PC-9 (cell line): ENCODE measurements at regions not wholly inside any gene's neighbourhood (a gene's known extent, or its start where the extent isn't known, plus 50 kb on each side); places are given as distances from the start of the nearest gene placed in this dataset.

Experiments used
- EZH2 ChIP-seq: fragments of 200-600 bp; sonication (generic); IDR thresholded peaks from 2 replicates; pipeline ENCODE4 v1.8.0; 2017; ENCODE audit warnings: antibody characterized with exemption, low read depth
- TF ChIP-seq, protein P1 (sequence below): fragments of 200-600 bp; sonication (generic); conservative IDR thresholded peaks from 2 replicates; pipeline ENCODE4 v1.6.1; 2017; ENCODE audit warnings: mixed run types, antibody characterized with exemption, mild to moderate bottlenecking, moderate library complexity

DNA sequence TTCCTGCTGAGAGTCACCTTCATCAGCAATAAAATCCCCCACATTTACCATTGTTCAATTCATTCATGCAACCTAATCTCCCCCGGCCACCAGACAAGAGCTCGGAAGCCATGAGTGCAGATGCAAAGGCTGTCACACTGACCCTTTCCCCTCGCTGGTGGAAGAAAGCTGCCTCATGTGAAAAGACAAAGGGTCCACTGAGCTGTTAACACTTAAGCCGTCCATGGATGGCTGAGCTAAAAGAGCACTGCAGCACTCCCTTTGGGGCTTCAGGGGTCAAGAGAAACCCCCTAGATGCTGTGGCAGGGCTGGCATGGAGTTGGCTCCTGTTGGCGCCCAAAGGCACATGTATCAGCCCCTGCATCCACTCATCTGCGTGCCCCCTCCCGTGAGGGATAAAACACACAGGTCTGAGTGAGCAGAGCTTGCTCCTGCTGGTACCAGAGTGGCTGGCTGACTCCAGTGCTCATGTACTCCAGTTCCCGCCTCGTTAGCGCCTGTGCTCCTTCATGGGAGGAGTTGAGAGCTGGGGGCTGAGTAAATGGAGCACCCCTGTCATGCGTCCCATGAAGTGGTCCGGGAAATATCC lies 216.5 kb downstream of the PDHA2 start:
- TF ChIP-seq, protein P1, sequence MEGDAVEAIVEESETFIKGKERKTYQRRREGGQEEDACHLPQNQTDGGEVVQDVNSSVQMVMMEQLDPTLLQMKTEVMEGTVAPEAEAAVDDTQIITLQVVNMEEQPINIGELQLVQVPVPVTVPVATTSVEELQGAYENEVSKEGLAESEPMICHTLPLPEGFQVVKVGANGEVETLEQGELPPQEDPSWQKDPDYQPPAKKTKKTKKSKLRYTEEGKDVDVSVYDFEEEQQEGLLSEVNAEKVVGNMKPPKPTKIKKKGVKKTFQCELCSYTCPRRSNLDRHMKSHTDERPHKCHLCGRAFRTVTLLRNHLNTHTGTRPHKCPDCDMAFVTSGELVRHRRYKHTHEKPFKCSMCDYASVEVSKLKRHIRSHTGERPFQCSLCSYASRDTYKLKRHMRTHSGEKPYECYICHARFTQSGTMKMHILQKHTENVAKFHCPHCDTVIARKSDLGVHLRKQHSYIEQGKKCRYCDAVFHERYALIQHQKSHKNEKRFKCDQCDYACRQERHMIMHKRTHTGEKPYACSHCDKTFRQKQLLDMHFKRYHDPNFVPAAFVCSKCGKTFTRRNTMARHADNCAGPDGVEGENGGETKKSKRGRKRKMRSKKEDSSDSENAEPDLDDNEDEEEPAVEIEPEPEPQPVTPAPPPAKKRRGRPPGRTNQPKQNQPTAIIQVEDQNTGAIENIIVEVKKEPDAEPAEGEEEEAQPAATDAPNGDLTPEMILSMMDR = no peak
- TF ChIP-seq EZH2 = no peak
